Uterus (tissue), 2 donors: ENCODE measurements at regions not wholly inside any gene's neighbourhood (a gene's known extent, or its start where the extent isn't known, plus 50 kb on each side); places are given as distances from the start of the nearest gene placed in this dataset.

ENCODE experiments used
- CTCF ChIP-seq, 4 experiments: fragments of 200-600 bp in 2 of 4; fragments of 450-650 bp in 2 of 4; sonication (generic) in 2 of 4; IDR thresholded peaks; one replicate each; pipeline ENCODE4 v1.5.1; 2016 to 2019; ENCODE audit warnings: antibody characterized with exemption in 4 of 4, mild to moderate bottlenecking in 2 of 4, moderate library complexity in 1 of 4
- POLR2A ChIP-seq, 2 donors: fragments of 450-650 bp; IDR thresholded peaks; one replicate each; pipeline ENCODE4 v1.6.1; 2016; ENCODE audit warnings: antibody characterized with exemption in 2 of 2, mild to moderate bottlenecking in 1 of 2, moderate library complexity in 1 of 2

GRCh38 chr9:38125889-38126288 is 56.9 kb upstream of the SHB start:
- no peak for TF ChIP-seq CTCF (IDR thresholded peaks at IDR 0.05)
- no peak for TF ChIP-seq POLR2A (IDR thresholded peaks at IDR 0.05)
